Neural progenitor cell (in vitro differentiated cells): ENCODE measurements at regions not wholly inside any gene's neighbourhood (a gene's known extent, or its start where the extent isn't known, plus 50 kb on each side); places are given as distances from the start of the nearest gene placed in this dataset.

Experiments used
- CTCF ChIP-seq: fragments of 200-600 bp; sonication (generic); IDR thresholded peaks from 2 replicates; pipeline ENCODE4 v1.5.1; 2017; ENCODE audit warnings: antibody characterized with exemption, mild to moderate bottlenecking
- EZH2phosphoT487 ChIP-seq: fragments of 200-600 bp; sonication (generic); IDR thresholded peaks from 2 replicates; pipeline ENCODE4 v1.6.1; 2017; ENCODE audit warnings: antibody characterized with exemption

GRCh38 chr1:229848752-229849677, 218.0 kb upstream of the GALNT2 start:
- TF ChIP-seq EZH2phosphoT487 (no peak), CTCF (peak; percentile 78)
